Suprapubic skin (tissue), 3 donors: ENCODE measurements at regions not wholly inside any gene's neighbourhood (a gene's known extent, or its start where the extent isn't known, plus 50 kb on each side); places are given as distances from the start of the nearest gene placed in this dataset.

Experiments used
- CTCF ChIP-seq, 2 donors: fragments of 200-600 bp in 1 of 2; fragments of 450-650 bp in 1 of 2; sonication (generic) in 1 of 2; IDR thresholded peaks; one replicate each; pipeline ENCODE4 v1.5.1; 2016 to 2019; ENCODE audit warnings: antibody characterized with exemption in 2 of 2, mild to moderate bottlenecking in 1 of 2, moderate library complexity in 1 of 2
- POLR2AphosphoS5 ChIP-seq, 3 donors: sonication (generic); formaldehyde crosslinking; IDR thresholded peaks; one replicate each; pipeline ENCODE4 v1.6.1; 2017; ENCODE audit warnings: antibody characterized with exemption in 3 of 3

- TF ChIP-seq POLR2AphosphoS5 (IDR thresholded peaks at IDR 0.05), result no peak
- TF ChIP-seq CTCF (IDR thresholded peaks at IDR 0.05), result no peak
Measured at GRCh38 chr1:93807311-93807930, 71.6 kb downstream of the DNTTIP2 start.
